GM18526 (cell line): ENCODE measurements at regions not wholly inside any gene's neighbourhood (a gene's known extent, or its start where the extent isn't known, plus 50 kb on each side); places are given as distances from the start of the nearest gene placed in this dataset.

Experiments used
- POLR2A ChIP-seq: IDR thresholded peaks from 3 replicates; pipeline ENCODE4 v1.6.1; 2011; ENCODE audit not compliant: insufficient read length; ENCODE audit errors: extremely low read depth

DNA sequence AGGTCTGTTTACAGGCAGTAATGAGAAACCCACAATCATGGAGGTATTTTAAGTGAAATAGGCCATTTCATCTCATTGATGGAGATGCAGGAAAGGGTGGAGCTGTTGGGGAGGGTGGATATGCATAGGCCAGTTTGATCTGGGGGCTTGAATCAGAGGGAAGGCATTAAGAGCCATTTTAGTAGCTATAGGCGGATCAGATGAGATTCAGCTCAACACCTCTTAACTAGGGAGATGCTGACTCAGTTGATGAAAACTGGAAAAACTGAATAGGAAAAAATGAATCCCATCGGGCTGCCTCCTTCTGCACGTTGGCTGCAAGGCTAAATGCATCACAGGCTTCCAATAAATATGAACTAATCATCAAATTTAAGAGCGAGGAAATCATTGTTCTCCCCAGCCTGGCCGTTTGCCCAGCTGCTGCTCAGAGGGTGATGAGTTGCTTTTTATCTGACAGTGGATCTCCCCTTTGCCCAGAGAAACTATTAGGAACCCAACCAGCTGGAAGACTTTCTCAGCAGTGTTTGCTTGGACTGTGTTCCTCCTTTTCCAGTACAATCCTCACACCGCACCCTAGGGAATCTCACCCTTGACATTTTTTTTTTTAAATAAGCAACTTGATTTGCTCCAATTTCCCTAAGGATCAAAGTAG, 149.6 kb downstream of the SOX9 start:
- TF ChIP-seq POLR2A, result no peak

DNA sequence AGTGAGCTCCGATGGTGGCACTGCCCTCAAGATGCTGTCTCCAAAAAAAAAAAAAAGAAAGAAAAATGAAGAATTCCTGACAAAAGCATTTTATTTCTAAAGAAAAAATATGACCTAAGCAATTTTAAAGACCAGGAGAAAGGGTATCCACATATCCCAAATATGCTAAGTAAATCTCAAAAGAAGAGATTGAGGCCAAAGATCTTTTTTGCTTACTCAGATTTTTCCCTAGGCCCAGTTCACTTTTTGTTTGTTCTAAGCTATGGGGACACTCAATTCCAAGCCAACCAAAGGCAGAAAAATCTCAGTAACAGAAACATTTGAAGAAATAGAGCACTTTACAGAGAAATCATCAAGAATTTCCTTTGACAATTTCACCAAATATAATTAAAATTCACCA, 150.8 kb downstream of the SOX9 start:
- no peak for TF ChIP-seq POLR2A

DNA sequence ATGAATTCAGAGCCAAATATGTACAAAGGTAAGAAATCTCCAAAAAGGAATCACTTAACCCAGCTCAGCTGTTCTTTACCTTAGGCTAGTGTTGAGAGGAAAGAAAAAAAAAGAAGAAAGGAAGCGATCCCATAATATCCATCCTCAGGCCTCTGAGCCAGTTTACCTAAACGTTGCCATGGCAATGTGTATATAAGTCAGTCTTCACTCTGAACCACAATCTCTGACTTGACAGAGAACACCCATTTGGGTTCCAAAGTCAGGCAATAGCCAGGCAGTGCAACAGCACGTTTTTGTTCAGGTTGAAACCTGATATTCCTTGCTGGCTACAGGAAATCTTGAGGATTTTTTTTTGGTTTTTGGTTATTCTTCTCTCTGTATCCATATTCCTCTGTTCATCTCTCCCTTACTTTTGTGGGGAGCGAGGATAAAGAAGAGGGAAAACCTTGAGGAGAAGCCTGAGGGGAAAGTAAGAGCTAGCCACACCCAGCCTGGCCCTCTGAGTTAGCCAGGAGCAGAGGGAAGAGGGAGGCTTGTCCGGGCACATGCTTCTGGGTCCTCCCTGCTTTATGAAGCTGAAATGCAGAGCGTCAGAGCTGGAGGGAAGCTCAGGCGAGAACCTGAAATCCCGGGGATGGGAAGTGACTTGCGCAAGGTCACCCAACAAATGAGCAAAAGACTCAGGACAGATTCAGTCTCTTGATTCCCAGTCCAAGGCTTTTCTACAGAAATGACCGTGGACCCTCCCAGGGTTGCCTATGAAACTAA, 152.7 kb downstream of the SOX9 start:
- no peak for TF ChIP-seq POLR2A

DNA sequence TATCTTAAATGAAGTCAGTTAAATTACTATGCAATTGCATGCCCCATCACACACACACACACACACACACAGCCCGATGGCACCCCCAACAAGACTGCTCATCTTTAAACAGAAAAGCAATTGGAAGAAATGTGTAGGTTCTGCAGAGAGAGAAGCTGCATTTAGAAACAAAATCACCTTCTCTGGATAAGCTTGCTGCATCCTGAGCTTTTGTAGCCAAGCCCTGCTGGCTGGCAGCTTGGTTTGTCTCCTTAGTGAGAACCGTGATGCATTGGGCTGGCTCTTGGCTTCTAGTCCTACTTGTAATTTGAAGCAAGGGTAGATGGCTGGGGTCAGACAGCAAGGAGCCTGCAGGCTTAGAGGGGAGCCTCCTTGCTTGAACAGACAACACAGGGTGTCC, 153.8 kb downstream of the SOX9 start:
- TF ChIP-seq POLR2A, result no peak

DNA sequence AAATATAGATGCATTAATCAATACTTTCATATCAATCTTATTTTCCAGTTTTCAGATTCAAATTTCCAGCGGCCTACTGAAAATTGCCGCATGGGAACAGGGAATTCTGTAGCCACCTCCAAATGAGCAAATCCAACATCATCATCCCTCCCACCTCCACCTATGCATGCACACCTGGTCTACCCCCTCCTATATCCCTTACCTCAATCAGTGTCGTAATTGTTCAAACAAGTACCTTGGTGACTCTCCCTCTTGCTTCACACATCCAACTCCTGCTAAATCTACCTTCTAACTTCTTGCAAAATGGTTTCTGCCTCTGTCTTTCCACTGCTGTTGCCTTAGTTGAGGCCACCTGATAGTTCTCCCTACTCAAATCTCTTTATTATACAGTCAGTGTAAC, 160.1 kb downstream of the SOX9 start:
- TF ChIP-seq POLR2A, result no peak

DNA sequence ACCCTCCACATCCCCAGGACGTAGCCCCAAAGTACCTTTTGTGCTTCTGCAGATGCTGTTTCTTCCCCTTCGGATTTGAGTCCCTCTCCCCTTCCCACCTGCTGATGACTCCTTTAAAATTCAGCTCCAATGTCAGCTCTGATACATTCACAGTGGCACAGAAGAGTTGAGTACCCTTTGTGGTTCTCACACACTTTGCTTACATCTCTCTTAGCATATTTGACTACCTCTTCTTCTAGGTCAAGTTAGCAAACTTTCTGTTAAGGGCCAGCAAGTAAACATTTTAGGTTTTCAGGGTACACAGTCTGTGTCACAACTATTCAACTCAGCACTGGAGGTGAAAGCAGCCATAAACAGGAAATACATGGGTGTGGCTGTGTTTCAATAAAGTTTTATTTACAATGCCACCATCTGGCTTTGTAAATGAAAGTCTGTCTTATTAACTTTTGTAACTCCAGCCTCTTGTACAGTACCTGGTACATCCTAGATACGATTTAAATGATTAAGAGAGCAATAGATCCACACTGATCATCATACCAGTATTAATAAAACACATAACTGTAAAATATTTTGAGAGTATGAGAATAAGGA, 161.7 kb downstream of the SOX9 start:
- TF ChIP-seq POLR2A, result no peak

DNA sequence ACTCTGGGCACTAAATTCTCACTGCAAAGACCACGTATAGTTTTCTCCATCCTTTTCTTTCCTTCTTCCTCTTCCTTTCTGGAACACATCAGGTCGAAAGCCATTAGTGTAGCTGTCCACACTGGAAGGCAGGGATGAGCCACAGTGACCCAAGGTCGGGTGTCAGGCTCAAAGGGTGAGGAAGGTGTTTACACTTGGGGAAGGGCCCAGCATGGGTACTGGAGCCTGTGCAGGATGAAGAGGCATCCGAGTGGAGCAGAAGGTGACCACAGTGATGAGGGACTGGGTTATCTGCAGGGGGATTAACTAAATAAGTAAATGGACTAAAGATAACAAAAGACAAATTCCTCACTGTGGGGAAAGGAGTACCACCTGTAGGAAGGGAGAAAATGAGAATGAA, 164.0 kb downstream of the SOX9 start:
- no peak for TF ChIP-seq POLR2A

DNA sequence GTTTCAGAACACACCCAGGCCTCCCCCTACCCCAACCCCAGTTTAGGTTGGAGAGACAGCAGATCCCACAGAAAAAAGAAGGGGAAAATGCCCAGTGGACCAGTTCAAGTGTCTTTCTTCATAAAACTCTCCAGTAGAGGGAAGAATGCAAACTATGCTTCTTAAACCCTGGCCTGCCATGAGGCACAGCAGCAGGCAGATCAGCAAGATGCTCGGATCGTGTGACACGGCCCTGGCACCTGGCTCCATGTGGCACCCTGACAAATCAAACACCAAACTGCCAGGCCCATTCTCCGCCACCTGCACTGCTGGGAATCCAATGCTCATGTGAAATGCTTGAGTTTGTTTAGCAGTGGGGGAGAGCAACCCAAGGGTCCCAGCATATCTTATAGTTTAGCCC, 166.8 kb downstream of the SOX9 start:
- no peak for TF ChIP-seq POLR2A

DNA sequence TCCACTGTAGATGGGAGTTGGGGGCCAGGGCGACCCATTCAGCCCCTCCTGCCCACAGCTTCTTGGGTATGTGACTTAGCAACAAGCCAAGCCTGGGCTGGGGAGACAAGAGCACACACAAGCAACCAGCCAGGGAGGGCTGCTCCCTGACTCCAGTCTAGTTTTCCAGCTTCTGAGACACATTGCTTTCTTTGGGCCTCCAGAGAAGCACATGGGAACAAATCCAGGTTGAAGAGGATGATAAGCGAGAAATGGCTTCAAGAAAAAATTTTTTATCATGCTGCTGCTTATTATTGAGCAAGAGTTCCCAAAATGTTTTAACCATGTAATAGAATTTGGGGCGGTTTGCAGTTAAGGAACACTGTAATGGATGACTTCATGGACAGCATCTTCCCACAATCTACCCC, 173.7 kb downstream of the SOX9 start:
- no peak for TF ChIP-seq POLR2A

DNA sequence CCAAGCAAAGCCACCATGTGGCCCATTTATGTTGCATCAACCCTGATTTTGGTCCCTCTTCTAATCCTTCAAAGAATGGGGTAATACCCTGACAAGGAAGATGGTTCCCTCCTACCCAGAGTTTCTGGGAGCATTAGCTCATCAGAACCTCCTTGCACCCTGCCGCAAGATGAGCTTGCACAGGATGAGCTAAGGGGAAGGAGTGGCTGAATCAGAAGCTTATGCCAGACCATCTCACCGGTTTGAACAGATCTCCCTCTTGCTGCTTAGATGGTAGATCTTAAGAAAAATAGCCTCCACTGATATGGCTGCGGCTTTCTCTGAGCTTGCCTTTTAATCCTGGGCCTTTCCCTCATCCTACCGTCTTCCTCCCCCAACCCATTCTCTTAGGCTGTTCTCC, 175.1 kb downstream of the SOX9 start:
- no peak for TF ChIP-seq POLR2A

DNA sequence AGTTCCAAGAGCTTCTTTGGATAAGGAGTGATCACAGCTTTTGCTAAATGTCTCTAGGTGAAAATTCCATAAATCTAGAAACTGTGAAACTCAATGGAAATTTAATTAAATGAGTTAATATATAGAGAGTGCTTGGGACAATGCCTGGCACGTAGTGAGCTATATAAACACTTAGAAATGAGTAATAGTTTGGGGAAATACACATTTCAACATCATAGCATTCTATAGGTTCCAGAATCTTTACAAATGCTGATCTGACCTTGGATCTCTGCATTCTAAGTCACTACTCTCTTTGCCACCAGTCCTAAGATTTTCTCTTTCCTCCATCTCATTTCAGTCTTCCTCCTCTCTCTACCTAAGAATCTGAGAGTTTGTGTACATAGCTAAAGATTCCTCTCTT, 175.6 kb downstream of the SOX9 start:
- no peak for TF ChIP-seq POLR2A

DNA sequence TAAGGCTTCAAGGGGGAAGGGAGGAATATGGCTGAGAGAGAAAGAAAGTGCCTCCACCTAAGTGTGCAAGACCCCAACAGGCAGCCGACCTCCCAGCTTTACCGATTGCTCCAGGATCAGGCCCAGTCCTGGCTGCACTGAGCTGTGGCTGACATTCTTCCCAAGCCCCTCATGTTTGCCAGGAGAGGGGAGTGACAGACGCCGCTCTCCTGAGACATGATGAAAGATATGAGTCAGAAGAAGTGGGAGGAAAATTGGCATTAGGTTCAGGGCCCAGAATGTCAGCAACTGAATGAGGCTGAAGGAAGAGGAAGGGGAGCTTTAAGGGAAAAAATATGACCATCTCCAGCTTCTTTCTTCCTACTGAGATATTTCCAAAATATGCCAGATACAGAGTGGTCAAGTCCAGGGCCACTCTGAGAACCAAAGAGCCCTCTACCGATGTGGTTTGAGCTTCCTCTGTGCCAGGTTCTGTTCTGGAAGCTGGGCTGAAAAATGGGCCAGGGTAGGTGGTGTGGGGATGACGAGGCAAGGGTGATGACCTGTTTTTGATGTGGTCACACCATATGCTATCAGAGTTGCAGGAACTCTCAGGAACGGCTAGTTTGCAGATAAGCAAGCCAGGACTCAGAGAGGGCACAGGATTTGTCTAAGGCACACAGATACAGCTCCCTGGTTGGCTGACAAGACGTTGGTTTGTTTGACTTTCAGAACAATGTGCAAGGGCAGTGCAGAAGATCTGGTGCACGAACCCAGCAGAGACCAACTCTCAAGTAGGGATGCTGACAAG, 176.7 kb downstream of the SOX9 start:
- no peak for TF ChIP-seq POLR2A

DNA sequence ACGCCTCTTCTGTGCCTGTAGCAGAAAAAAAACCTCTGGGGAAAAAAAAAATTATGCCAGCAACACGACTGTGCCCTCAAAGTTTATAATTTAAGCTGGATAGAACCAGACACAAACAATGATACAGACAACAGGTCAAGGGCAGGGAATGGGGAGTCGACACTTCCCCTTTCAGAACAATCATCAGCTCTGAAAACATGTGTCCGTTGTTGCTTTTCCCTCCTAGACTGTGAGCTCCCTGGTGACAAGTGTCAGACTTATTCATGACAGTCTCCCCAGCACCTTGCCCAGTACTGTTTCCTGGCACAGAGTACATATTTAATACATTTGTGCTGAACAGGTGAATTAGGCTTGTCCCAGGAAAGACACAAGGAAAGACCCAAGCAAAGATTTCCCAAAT, 178.3 kb downstream of the SOX9 start:
- no peak for TF ChIP-seq POLR2A

DNA sequence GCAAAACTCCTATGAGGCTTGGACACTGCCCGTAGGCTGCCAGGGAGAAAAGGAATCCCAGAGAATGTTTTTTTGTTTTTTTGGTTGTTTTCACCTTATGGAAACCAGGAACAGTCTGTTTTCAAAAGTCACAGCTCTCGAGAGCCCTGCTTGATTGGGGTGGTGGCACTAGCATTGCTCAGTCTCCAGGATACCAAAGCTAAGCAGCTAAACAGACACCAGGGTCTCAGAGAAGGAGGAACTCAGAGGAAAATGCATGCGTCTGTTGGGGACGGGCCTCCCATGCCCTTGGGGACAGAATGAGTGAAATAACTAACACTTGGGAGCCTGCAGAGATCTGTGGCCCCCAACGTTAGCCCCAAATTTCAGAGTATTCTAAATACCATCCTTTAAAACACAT, 178.8 kb downstream of the SOX9 start:
- TF ChIP-seq POLR2A, result no peak

DNA sequence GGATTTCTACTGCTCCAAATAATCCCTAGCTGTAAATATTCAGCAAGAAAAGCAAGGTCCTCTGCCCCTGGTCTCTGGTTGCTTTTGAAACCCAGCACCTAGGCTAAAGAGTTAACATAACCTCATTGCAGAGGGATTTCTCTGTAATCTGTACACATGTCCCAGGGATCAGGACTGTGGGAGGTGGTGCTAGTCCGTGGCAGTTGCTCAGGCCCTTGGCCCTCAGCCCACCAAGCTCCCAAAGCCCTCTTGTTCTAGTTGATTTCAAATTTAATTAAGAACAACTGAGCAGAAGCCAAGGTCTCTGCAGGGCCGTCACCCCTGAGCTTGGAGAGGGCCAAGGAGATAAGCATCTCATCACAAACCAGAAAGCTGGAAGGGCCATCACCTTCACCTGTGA, 181.1 kb downstream of the SOX9 start:
- no peak for TF ChIP-seq POLR2A

DNA sequence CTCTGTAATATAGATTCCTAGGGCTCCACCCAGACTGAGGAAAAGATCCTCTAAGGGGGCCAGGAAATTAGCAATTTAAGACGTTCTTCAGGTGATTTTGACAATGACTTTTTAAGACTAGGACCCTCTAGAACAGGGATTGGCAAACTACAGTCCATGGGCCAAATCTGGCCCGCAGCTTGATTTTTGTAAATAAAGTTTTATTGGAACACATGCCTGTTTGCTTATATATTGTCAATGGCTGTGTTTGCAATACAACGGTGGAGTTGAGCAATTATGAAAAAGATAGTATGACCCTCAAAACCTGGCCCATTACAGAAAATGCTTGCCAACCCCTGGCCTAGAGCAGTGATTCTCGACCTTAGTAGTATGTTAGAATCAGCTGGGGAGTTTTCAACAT, 181.9 kb downstream of the SOX9 start:
- TF ChIP-seq POLR2A, result no peak
